ENCODE measurements at regions not wholly inside any gene's neighbourhood (a gene's known extent, or its start where the extent isn't known, plus 50 kb on each side); places are given as distances from the start of the nearest gene placed in this dataset.
"Not testable (repeated sequence)": the region's sequence is repeated elsewhere in the genome, so short reads cannot be mapped to it uniquely, and the experiment has no call there.

GRCh38 chr11:25159341-25159740 is 662.5 kb downstream of the LUZP2 start:
- ATAC-seq = peak in 1 of 2 donors; percentile 52
- no peak for DNase-seq
- intact Hi-C loops (cut with DNase I) = no loop called here

- intact Hi-C loops (cut with DNase I) = no loop called here
- ATAC-seq = peak in 1 of 2 donors; percentile 72
- DNase-seq = no peak
Measured at GRCh38 chr11:25163421-25163820, 666.6 kb downstream of the LUZP2 start.

GRCh38 chr11:25180187-25180586 is 683.3 kb downstream of the LUZP2 start:
- intact Hi-C loops (cut with DNase I) = no loop called here
- DNase-seq = no peak
- ATAC-seq = no peak

GRCh38 chr11:25183411-25183810 is 686.6 kb downstream of the LUZP2 start:
- intact Hi-C loops (cut with DNase I) = no loop called here
- DNase-seq = no peak
- ATAC-seq = no peak

- ATAC-seq = no peak
- intact Hi-C loops (cut with DNase I) = no loop called here
- no peak for DNase-seq
Measured at GRCh38 chr11:25197515-25197914, 700.7 kb downstream of the LUZP2 start.

GRCh38 chr11:25198704-25199103 is 701.9 kb downstream of the LUZP2 start:
- intact Hi-C loops (cut with DNase I) = no loop called here
- ATAC-seq = no peak
- no peak for DNase-seq

GRCh38 chr11:25200925-25201324 is 704.1 kb downstream of the LUZP2 start:
- ATAC-seq = no peak
- intact Hi-C loops (cut with DNase I) = no loop called here
- DNase-seq = no peak

GRCh38 chr11:25206762-25207161 is 709.9 kb downstream of the LUZP2 start:
- intact Hi-C loops (cut with DNase I) = no loop called here
- ATAC-seq (no peak), DNase-seq (no peak)

- intact Hi-C loops (cut with DNase I) = no loop called here
- DNase-seq (no peak), ATAC-seq (no peak)
Measured at GRCh38 chr11:25211635-25212254, 714.9 kb downstream of the LUZP2 start.

GRCh38 chr11:25214535-25215176 is 717.8 kb downstream of the LUZP2 start:
- ATAC-seq (no peak), DNase-seq (no peak)
- intact Hi-C loops (cut with DNase I) = no loop called here

- intact Hi-C loops (cut with DNase I) = no loop called here
- ATAC-seq = no peak
Measured at GRCh38 chr11:25218036-25218435, 721.2 kb downstream of the LUZP2 start.

GRCh38 chr11:25225078-25225477 is 728.2 kb downstream of the LUZP2 start:
- DNase-seq (no peak), ATAC-seq (no peak)
- intact Hi-C loops (cut with DNase I) = no loop called here

More at GRCh38 chr11:25218036-25218435, 721.2 kb downstream of the LUZP2 start:
- DNase-seq = no peak

GRCh38 chr11:25242928-25243327 is 746.1 kb downstream of the LUZP2 start:
- intact Hi-C loops (cut with DNase I) = no loop called here
- DNase-seq (no peak), ATAC-seq (no peak)

- intact Hi-C loops (cut with DNase I) = no loop called here
- ATAC-seq = no peak
- no peak for DNase-seq
Measured at GRCh38 chr11:25244126-25244525, 747.3 kb downstream of the LUZP2 start.

GRCh38 chr11:25247336-25247735 is 750.5 kb downstream of the LUZP2 start:
- intact Hi-C loops (cut with DNase I) = no loop called here
- no peak for ATAC-seq
- no peak for DNase-seq

- intact Hi-C loops (cut with DNase I) = no loop called here
- no peak for ATAC-seq
- no peak for DNase-seq
Measured at GRCh38 chr11:25252854-25253253, 756.0 kb downstream of the LUZP2 start.

- intact Hi-C loops (cut with DNase I); DNase-seq; ATAC-seq: not testable (repeated sequence)
Measured at GRCh38 chr11:25263861-25264260, 767.0 kb downstream of the LUZP2 start.

GRCh38 chr11:25271301-25271700 is 774.4 kb downstream of the LUZP2 start:
- ATAC-seq = no peak
- intact Hi-C loops (cut with DNase I) = no loop called here
- no peak for DNase-seq

- no peak for ATAC-seq
- intact Hi-C loops (cut with DNase I) = no loop called here
- no peak for DNase-seq
Measured at GRCh38 chr11:25272214-25272613, 775.4 kb downstream of the LUZP2 start.

- ATAC-seq; DNase-seq; intact Hi-C loops (cut with DNase I): not testable (repeated sequence)
Measured at GRCh38 chr11:25280821-25281220, 784.0 kb downstream of the LUZP2 start.

GRCh38 chr11:25293166-25293565 is 796.3 kb downstream of the LUZP2 start:
- intact Hi-C loops (cut with DNase I) = no loop called here
- DNase-seq = no peak
- ATAC-seq = no peak
